ENCODE measurements at regions not wholly inside any gene's neighbourhood (a gene's known extent, or its start where the extent isn't known, plus 50 kb on each side); places are given as distances from the start of the nearest gene placed in this dataset.

- no peak for DNase-seq
- no peak overlapping the region for H3K4me2 ChIP-seq (ENCODE audit: low read length)
- WGBS (ENCODE audit: extremely low coverage, insufficient coverage, low lambda C conversion rate) = no CpG with 5 or more reads among the region's 2 CpGs
- H2BK120ac ChIP-seq (ENCODE audit: low read depth, low read length) = no peak overlapping the region
- H3K36me3 ChIP-seq (ENCODE audit: control insufficient read depth, insufficient read depth, low read length) = no peaks in the 10 kb centered on the region
- no peak overlapping the region for H3K9ac ChIP-seq (ENCODE audit: low read length)
- no peaks in the 10 kb centered on the region for H3K4me1 ChIP-seq (ENCODE audit: control insufficient read depth, low read depth, low read length)
- no peak overlapping the region for H4K5ac ChIP-seq (ENCODE audit: low read length)
- H3K4me3 ChIP-seq (ENCODE audit: low read length) = no peak overlapping the region
- no peak overlapping the region for H2BK5ac ChIP-seq (ENCODE audit: low read length)
- H3K23ac ChIP-seq (ENCODE audit: low read length) = no peak overlapping the region
- no peak overlapping the region for H2BK15ac ChIP-seq (replicated peaks; ENCODE audit: low read depth)
- no peak overlapping the region for H2AK5ac ChIP-seq (ENCODE audit: low read length)
- H3K27ac ChIP-seq (ENCODE audit: low read depth, low read length) = no peak overlapping the region
- H4K8ac ChIP-seq (ENCODE audit: low read depth, low read length) = no peak overlapping the region
- H3K56ac ChIP-seq (ENCODE audit: low read length) = no peak overlapping the region
- no peak overlapping the region for H3K4ac ChIP-seq (ENCODE audit: low read depth, low read length)
- no peak overlapping the region for H3K18ac ChIP-seq (ENCODE audit: low read length)
- no peaks in the 10 kb centered on the region for H3K79me2 ChIP-seq (ENCODE audit: control insufficient read depth, insufficient read depth, low read length)
- no peaks in the 10 kb centered on the region for H3K79me1 ChIP-seq (ENCODE audit: low read length)
- H3K27me3 ChIP-seq (ENCODE audit: insufficient read depth, low read length, poor library complexity) = no peaks in the 10 kb centered on the region
Measured at GRCh38 chr2:34892766-34893165, 1293.7 kb upstream of the FAM98A start.

DNA sequence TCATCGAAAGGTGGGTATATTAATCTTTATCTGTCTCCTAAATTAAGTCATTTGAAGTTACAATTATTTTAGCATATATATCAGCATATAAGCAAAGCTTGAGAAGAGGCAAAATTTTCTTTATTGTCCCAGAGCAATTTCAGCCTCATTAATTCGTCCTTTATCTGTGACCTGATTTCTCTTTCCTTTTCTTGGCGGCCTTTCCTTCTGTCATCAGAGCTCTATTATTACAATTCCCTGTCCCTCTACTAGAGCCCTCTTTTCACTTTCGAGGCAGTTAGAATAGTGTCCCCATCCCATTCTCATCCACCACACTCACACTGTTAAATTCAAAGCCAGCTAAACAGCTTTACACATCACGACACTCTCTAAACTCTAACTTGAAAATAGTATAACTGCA, 1293.2 kb upstream of the FAM98A start:
- DNase-seq = no peak
- Histone ChIP-seq H3K18ac (ENCODE audit: low read length) (no peak overlapping the region), H3K79me2 (ENCODE audit: control insufficient read depth, insufficient read depth, low read length) (no peaks in the 10 kb centered on the region), H3K4me1 (ENCODE audit: control insufficient read depth, low read depth, low read length) (no peaks in the 10 kb centered on the region), H3K27me3 (ENCODE audit: insufficient read depth, low read length, poor library complexity) (no peaks in the 10 kb centered on the region), H2BK5ac (ENCODE audit: low read length) (no peak overlapping the region), H3K4me3 (ENCODE audit: low read length) (no peak overlapping the region), H4K5ac (ENCODE audit: low read length) (no peak overlapping the region), H3K9ac (ENCODE audit: low read length) (no peak overlapping the region), H2AK5ac (ENCODE audit: low read length) (no peak overlapping the region), H2BK120ac (ENCODE audit: low read depth, low read length) (no peak overlapping the region), H4K8ac (ENCODE audit: low read depth, low read length) (no peak overlapping the region), H3K79me1 (ENCODE audit: low read length) (no peaks in the 10 kb centered on the region), H3K4ac (ENCODE audit: low read depth, low read length) (no peak overlapping the region), H3K36me3 (ENCODE audit: control insufficient read depth, insufficient read depth, low read length) (no peaks in the 10 kb centered on the region), H3K27ac (ENCODE audit: low read depth, low read length) (no peak overlapping the region), H3K23ac (ENCODE audit: low read length) (no peak overlapping the region), H2BK15ac (replicated peaks; ENCODE audit: low read depth) (no peak overlapping the region), H3K56ac (ENCODE audit: low read length) (no peak overlapping the region), H3K4me2 (ENCODE audit: low read length) (no peak overlapping the region)
- 100% methylated on average over 1 of the region's 5 CpGs for WGBS (ENCODE audit: extremely low coverage, insufficient coverage, low lambda C conversion rate)

- no peak for DNase-seq
- Histone ChIP-seq H3K4me3 (ENCODE audit: low read length) (no peak overlapping the region), H2BK5ac (ENCODE audit: low read length) (no peak overlapping the region), H2BK15ac (replicated peaks; ENCODE audit: low read depth) (no peak overlapping the region), H3K79me1 (ENCODE audit: low read length) (no peaks in the 10 kb centered on the region), H3K23ac (ENCODE audit: low read length) (no peak overlapping the region), H3K18ac (ENCODE audit: low read length) (no peak overlapping the region), H3K4me1 (ENCODE audit: control insufficient read depth, low read depth, low read length) (no peaks in the 10 kb centered on the region), H3K56ac (ENCODE audit: low read length) (no peak overlapping the region), H4K5ac (ENCODE audit: low read length) (no peak overlapping the region), H3K4ac (ENCODE audit: low read depth, low read length) (no peak overlapping the region), H3K36me3 (ENCODE audit: control insufficient read depth, insufficient read depth, low read length) (no peaks in the 10 kb centered on the region), H3K27ac (ENCODE audit: low read depth, low read length) (no peak overlapping the region), H3K9ac (ENCODE audit: low read length) (no peak overlapping the region), H2BK120ac (ENCODE audit: low read depth, low read length) (no peak overlapping the region), H3K27me3 (ENCODE audit: insufficient read depth, low read length, poor library complexity) (no peaks in the 10 kb centered on the region), H4K8ac (ENCODE audit: low read depth, low read length) (no peak overlapping the region), H3K4me2 (ENCODE audit: low read length) (no peak overlapping the region), H3K79me2 (ENCODE audit: control insufficient read depth, insufficient read depth, low read length) (no peaks in the 10 kb centered on the region), H2AK5ac (ENCODE audit: low read length) (no peak overlapping the region)
- no CpG with 5 or more reads among the region's 4 CpGs for WGBS (ENCODE audit: extremely low coverage, insufficient coverage, low lambda C conversion rate)
Measured at GRCh38 chr2:34875091-34875745, 1276.1 kb upstream of the FAM98A start.

DNA sequence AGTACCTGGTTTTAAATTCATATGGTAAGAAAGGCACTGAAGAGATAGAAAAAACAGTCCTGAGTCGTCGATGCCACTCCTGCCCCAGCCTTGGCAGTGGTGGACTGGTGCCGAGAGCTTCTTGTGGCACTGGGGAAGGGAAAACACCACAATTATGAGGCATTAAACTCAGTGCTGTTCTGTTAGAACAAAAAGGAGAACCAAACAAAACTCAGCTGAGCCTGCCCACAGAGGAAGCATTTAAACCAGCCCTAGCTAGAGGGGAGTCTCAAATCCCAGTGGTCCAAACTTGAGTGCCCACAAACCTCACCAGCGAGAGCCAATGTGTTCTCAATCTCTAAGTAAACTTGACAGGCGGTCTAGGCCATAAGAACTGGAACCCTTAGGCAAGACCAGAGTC, 1254.5 kb upstream of the FAM98A start:
- H3K9ac ChIP-seq (ENCODE audit: low read length) = no peak overlapping the region
- no peak overlapping the region for H2BK5ac ChIP-seq (ENCODE audit: low read length)
- no peak for DNase-seq
- H3K23ac ChIP-seq (ENCODE audit: low read length) = no peak overlapping the region
- no peaks in the 10 kb centered on the region for H3K27me3 ChIP-seq (ENCODE audit: insufficient read depth, low read length, poor library complexity)
- no peak overlapping the region for H3K4ac ChIP-seq (ENCODE audit: low read depth, low read length)
- H3K4me3 ChIP-seq (ENCODE audit: low read length) = no peak overlapping the region
- no peak overlapping the region for H4K8ac ChIP-seq (ENCODE audit: low read depth, low read length)
- H3K79me2 ChIP-seq (ENCODE audit: control insufficient read depth, insufficient read depth, low read length) = no peaks in the 10 kb centered on the region
- no peaks in the 10 kb centered on the region for H3K79me1 ChIP-seq (ENCODE audit: low read length)
- no peak overlapping the region for H2BK120ac ChIP-seq (ENCODE audit: low read depth, low read length)
- H2AK5ac ChIP-seq (ENCODE audit: low read length) = no peak overlapping the region
- H2BK15ac ChIP-seq (replicated peaks; ENCODE audit: low read depth) = no peak overlapping the region
- H3K36me3 ChIP-seq (ENCODE audit: control insufficient read depth, insufficient read depth, low read length) = no peaks in the 10 kb centered on the region
- no peak overlapping the region for H3K18ac ChIP-seq (ENCODE audit: low read length)
- H4K5ac ChIP-seq (ENCODE audit: low read length) = no peak overlapping the region
- no peaks in the 10 kb centered on the region for H3K4me1 ChIP-seq (ENCODE audit: control insufficient read depth, low read depth, low read length)
- WGBS (ENCODE audit: extremely low coverage, insufficient coverage, low lambda C conversion rate) = no CpG with 5 or more reads among the region's 5 CpGs
- H3K4me2 ChIP-seq (ENCODE audit: low read length) = no peak overlapping the region
- H3K56ac ChIP-seq (ENCODE audit: low read length) = no peak overlapping the region
- no peak overlapping the region for H3K27ac ChIP-seq (ENCODE audit: low read depth, low read length)

- no peak overlapping the region for H4K5ac ChIP-seq (ENCODE audit: low read length)
Measured at GRCh38 chr2:34851804-34852203, 1252.7 kb upstream of the FAM98A start.

DNA sequence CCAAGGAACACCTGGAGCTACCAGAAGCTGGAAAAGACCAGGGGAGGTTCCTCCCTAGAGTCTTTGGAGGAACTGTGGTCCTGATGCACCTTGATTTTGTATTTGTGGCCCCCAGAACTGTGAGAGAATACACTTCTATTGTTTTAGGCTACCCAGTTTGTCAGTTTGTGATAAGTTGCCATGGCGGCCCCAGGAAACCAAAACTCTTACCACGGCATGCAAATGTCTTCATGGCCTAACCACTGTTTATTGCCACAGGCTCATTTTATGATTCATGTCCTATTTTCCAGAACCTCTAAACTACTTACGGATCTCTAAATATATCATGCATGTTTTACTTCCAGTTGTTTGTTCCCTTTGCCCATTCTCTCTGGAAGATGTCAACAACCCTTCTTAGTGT, 1250.7 kb upstream of the FAM98A start:
- no peaks in the 10 kb centered on the region for H3K36me3 ChIP-seq (ENCODE audit: control insufficient read depth, insufficient read depth, low read length)
- H2BK15ac ChIP-seq (replicated peaks; ENCODE audit: low read depth) = no peak overlapping the region
- H4K5ac ChIP-seq (ENCODE audit: low read length) = no peak overlapping the region
- no peak for DNase-seq
- H2AK5ac ChIP-seq (ENCODE audit: low read length) = no peak overlapping the region
- no peaks in the 10 kb centered on the region for H3K4me1 ChIP-seq (ENCODE audit: control insufficient read depth, low read depth, low read length)
- H3K4ac ChIP-seq (ENCODE audit: low read depth, low read length) = no peak overlapping the region
- H3K27me3 ChIP-seq (ENCODE audit: insufficient read depth, low read length, poor library complexity) = no peaks in the 10 kb centered on the region
- no peak overlapping the region for H3K9ac ChIP-seq (ENCODE audit: low read length)
- H3K18ac ChIP-seq (ENCODE audit: low read length) = no peak overlapping the region
- no peak overlapping the region for H3K27ac ChIP-seq (ENCODE audit: low read depth, low read length)
- H3K56ac ChIP-seq (ENCODE audit: low read length) = no peak overlapping the region
- H2BK5ac ChIP-seq (ENCODE audit: low read length) = no peak overlapping the region
- no CpG with 5 or more reads among the region's 3 CpGs for WGBS (ENCODE audit: extremely low coverage, insufficient coverage, low lambda C conversion rate)
- no peaks in the 10 kb centered on the region for H3K79me2 ChIP-seq (ENCODE audit: control insufficient read depth, insufficient read depth, low read length)
- no peak overlapping the region for H3K4me3 ChIP-seq (ENCODE audit: low read length)
- H3K23ac ChIP-seq (ENCODE audit: low read length) = no peak overlapping the region
- H3K4me2 ChIP-seq (ENCODE audit: low read length) = no peak overlapping the region
- H4K8ac ChIP-seq (ENCODE audit: low read depth, low read length) = no peak overlapping the region
- no peaks in the 10 kb centered on the region for H3K79me1 ChIP-seq (ENCODE audit: low read length)
- H2BK120ac ChIP-seq (ENCODE audit: low read depth, low read length) = no peak overlapping the region

More at GRCh38 chr2:34851804-34852203, 1252.7 kb upstream of the FAM98A start:
- Histone ChIP-seq H2BK15ac (replicated peaks; ENCODE audit: low read depth) (no peak overlapping the region), H3K56ac (ENCODE audit: low read length) (no peak overlapping the region), H3K4me3 (ENCODE audit: low read length) (no peak overlapping the region), H3K79me2 (ENCODE audit: control insufficient read depth, insufficient read depth, low read length) (no peaks in the 10 kb centered on the region), H3K4me1 (ENCODE audit: control insufficient read depth, low read depth, low read length) (no peaks in the 10 kb centered on the region), H3K4me2 (ENCODE audit: low read length) (no peak overlapping the region), H2AK5ac (ENCODE audit: low read length) (no peak overlapping the region), H4K8ac (ENCODE audit: low read depth, low read length) (no peak overlapping the region), H3K27ac (ENCODE audit: low read depth, low read length) (no peak overlapping the region), H2BK5ac (ENCODE audit: low read length) (no peak overlapping the region), H3K27me3 (ENCODE audit: insufficient read depth, low read length, poor library complexity) (no peaks in the 10 kb centered on the region), H3K4ac (ENCODE audit: low read depth, low read length) (no peak overlapping the region), H3K23ac (ENCODE audit: low read length) (no peak overlapping the region), H3K79me1 (ENCODE audit: low read length) (no peaks in the 10 kb centered on the region), H3K18ac (ENCODE audit: low read length) (no peak overlapping the region), H2BK120ac (ENCODE audit: low read depth, low read length) (no peak overlapping the region), H3K36me3 (ENCODE audit: control insufficient read depth, insufficient read depth, low read length) (no peaks in the 10 kb centered on the region), H3K9ac (ENCODE audit: low read length) (no peak overlapping the region)
- no CpG with 5 or more reads among the region's 2 CpGs for WGBS (ENCODE audit: extremely low coverage, insufficient coverage, low lambda C conversion rate)
- no peak for DNase-seq
